Adrenal gland (tissue), 9 donors: ENCODE measurements at regions not wholly inside any gene's neighbourhood (a gene's known extent, or its start where the extent isn't known, plus 50 kb on each side); places are given as distances from the start of the nearest gene placed in this dataset.

Source experiments
- DNase-seq, 7 donors: peaks; one replicate each; pipeline ENCODE4 v3.0.0-alpha.2; 2019 to 2020
- H3K27ac ChIP-seq, 5 donors: fragments of 200-600 bp; sonication (generic) in 4 of 5; 1 replicate in 3 of 5; 2 replicates in 2 of 5; pipeline versions ENCODE4 v1.5.1 to v1.8.0; 2016 to 2020; ENCODE audit warnings: mild to moderate bottlenecking in 1 of 5
- H3K27me3 ChIP-seq: fragments of 200-600 bp; 2 replicates; pipeline ENCODE4 v1.8.0; 2021
- H3K36me3 ChIP-seq, 2 donors: fragments of 200-600 bp; replicated peaks in 1 of 2; 1 replicate in 1 of 2; 2 replicates in 1 of 2; pipeline versions ENCODE4 v1.5.1 to v1.8.0; 2018 to 2022
- H3K4me1 ChIP-seq, 2 donors: fragments of 200-600 bp; replicated peaks in 1 of 2; 1 replicate in 1 of 2; 2 replicates in 1 of 2; pipeline versions ENCODE4 v1.5.1 to v1.8.0; 2018 to 2021
- H3K4me3 ChIP-seq, 4 donors: fragments of 200-600 bp; sonication (generic) in 3 of 4; one replicate each; pipeline ENCODE4 v1.5.1; 2016 to 2018
- H3K9me3 ChIP-seq, 3 donors: fragments of 200-600 bp; sonication (generic) in 1 of 3; replicated peaks in 1 of 3; 1 replicate in 2 of 3; 2 replicates in 1 of 3; pipeline versions ENCODE4 v1.5.1 to v1.8.0; 2016 to 2021
- POLR2A ChIP-seq, 2 donors: fragments of 450-650 bp; IDR thresholded peaks; one replicate each; pipeline ENCODE4 v1.6.1; 2017; ENCODE audit warnings: antibody characterized with exemption in 2 of 2, mild to moderate bottlenecking in 2 of 2, moderate library complexity in 1 of 2
- WGBS, 4 donors: extraction: QIAGEN DNeasy Blood & Tissue Kit in 2 of 4; methylation state at CpG; one replicate each; pipeline versions ENCODE4 v1.1.5 to v1.1.7; 2013 to 2017; 5-methylcytosine and 5-hydroxymethylcytosine counted together
- intact Hi-C, 2 donors: fragments of 100-400 bp; cut with DNase I; formaldehyde crosslinking; loops; one replicate each; pipeline versions ENCODE4 v1.14.1 to v1.15.0; 2022 to 2023
- TF ChIP-seq, protein P1 (sequence below), 6 experiments: fragments of 450-650 bp in 4 of 6; fragments of 200-600 bp in 2 of 6; sonication (generic) in 1 of 6; IDR thresholded peaks; 1 replicate in 5 of 6; 2 replicates in 1 of 6; pipeline versions ENCODE4 v1.5.1 to v1.8.0; 2016 to 2021; ENCODE audit warnings: antibody characterized with exemption in 6 of 6, mild to moderate bottlenecking in 2 of 6, moderate library complexity in 1 of 6
- donor health status: healthy with polysubstance abuse.
- donor health status: Bipolar disorder and iron deficiency.
- donor health status: DM: yes; HTN: yes; CAD: no.
- donor health status: DM: no; HTN: no; CAD: no.
- donor health status: DM: no; HTN: no; CAD: no.

DNA sequence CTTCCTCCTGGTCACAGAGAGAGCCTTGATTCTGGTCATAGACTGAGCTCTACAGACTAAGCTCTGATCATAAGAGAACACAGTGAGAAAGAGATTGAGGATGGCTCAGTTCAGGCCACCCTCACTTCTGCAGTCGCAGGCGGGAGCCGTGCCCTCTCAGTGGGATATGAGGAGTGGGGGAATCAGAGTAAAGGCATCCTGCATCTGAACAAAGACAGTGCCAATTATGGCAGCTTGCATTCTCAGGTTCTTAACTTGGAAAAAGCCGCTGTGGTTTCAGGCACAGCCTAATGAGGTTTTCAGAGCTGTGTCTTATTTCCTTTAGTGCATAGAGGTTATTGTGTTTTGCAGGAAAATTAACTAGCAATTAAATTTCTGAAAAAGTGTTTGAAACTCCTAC lies 134.4 kb upstream of the NLRP1 start:
- H3K36me3 ChIP-seq = no peaks in the 10 kb centered on the region
- 84 to 87% (median 85%) methylated on average over 4 of the region's 4 CpGs for WGBS, 4 donors
- intact Hi-C loops = no loop called here
- no peak for TF ChIP-seq POLR2A (IDR thresholded peaks at IDR 0.05)
- TF ChIP-seq, protein P1, sequence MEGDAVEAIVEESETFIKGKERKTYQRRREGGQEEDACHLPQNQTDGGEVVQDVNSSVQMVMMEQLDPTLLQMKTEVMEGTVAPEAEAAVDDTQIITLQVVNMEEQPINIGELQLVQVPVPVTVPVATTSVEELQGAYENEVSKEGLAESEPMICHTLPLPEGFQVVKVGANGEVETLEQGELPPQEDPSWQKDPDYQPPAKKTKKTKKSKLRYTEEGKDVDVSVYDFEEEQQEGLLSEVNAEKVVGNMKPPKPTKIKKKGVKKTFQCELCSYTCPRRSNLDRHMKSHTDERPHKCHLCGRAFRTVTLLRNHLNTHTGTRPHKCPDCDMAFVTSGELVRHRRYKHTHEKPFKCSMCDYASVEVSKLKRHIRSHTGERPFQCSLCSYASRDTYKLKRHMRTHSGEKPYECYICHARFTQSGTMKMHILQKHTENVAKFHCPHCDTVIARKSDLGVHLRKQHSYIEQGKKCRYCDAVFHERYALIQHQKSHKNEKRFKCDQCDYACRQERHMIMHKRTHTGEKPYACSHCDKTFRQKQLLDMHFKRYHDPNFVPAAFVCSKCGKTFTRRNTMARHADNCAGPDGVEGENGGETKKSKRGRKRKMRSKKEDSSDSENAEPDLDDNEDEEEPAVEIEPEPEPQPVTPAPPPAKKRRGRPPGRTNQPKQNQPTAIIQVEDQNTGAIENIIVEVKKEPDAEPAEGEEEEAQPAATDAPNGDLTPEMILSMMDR (IDR thresholded peaks at IDR 0.05) = no peak
- no peak overlapping the region for H3K4me3 ChIP-seq
- H3K27ac ChIP-seq = no peak overlapping the region
- no peak for DNase-seq
- no peaks in the 10 kb centered on the region for H3K9me3 ChIP-seq
- H3K4me1 ChIP-seq = peaks cover 0 to 7% of the 10 kb centered on the region in 2 donors
- peaks cover 4% of the 10 kb centered on the region for H3K27me3 ChIP-seq

DNA sequence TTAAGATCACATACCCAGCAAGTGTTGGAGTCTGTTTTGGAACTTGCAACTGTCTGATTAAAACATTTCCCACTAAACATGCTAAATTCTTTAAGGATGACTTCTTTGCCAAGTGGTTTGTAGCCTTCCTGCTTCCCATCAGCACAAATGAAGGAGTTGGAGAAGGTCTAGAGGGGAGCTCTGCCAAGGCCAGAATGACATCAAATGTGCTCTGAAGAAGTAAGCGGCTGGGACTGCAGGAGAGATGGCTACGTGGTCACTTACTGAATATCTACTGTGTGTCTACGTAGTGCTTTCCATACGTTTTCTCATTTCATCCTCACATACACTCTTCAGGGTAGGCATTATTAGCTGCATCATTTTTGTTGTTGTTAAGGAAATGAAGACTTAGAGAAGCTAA lies 135.7 kb upstream of the NLRP1 start:
- no peaks in the 10 kb centered on the region for H3K36me3 ChIP-seq
- no peak for TF ChIP-seq POLR2A (IDR thresholded peaks at IDR 0.05)
- TF ChIP-seq, protein P1 (IDR thresholded peaks at IDR 0.05) = no peak
- H3K4me3 ChIP-seq = no peak overlapping the region
- DNase-seq = no peak
- no peak overlapping the region for H3K27ac ChIP-seq
- peaks cover 0 to 7% of the 10 kb centered on the region in 2 donors for H3K4me1 ChIP-seq
- no peaks in the 10 kb centered on the region for H3K9me3 ChIP-seq
- H3K27me3 ChIP-seq = no peaks in the 10 kb centered on the region
- 75 to 87% (median 84%) methylated on average over 4 of the region's 4 CpGs for WGBS, 4 donors
- intact Hi-C loops = no loop called here

- Histone ChIP-seq H3K36me3 (no peaks in the 10 kb centered on the region), H3K9me3 (no peaks in the 10 kb centered on the region), H3K27me3 (peaks cover 9% of the 10 kb centered on the region), H3K27ac (no peak overlapping the region), H3K4me3 (no peak overlapping the region), H3K4me1 (no peaks in the 10 kb centered on the region)
- no peak for DNase-seq
- 73 to 100% (median 82%) methylated on average over 1 to 6 of the region's 6 CpGs for WGBS, 4 donors
- intact Hi-C loops = no loop called here
- TF ChIP-seq, protein P1 (IDR thresholded peaks at IDR 0.05) = no peak
- TF ChIP-seq POLR2A (IDR thresholded peaks at IDR 0.05) = no peak
These were observed 146.1 kb upstream of the NLRP1 start for GRCh38 chr17:5730373-5730772.

- H3K27me3 ChIP-seq = no peaks in the 10 kb centered on the region
- no peaks in the 10 kb centered on the region for H3K4me1 ChIP-seq
- intact Hi-C loops = loop anchor here in 1 of 2 donors (10.0 kb wide), 1 partner anchor 64 kb away; no protein-coding TSS in a partner anchor
- no peak overlapping the region for H3K27ac ChIP-seq
- no peak overlapping the region for H3K4me3 ChIP-seq
- TF ChIP-seq, protein P1 (IDR thresholded peaks at IDR 0.05) = no peak
- no peak for TF ChIP-seq POLR2A (IDR thresholded peaks at IDR 0.05)
- no peak for DNase-seq
- no peaks in the 10 kb centered on the region for H3K36me3 ChIP-seq
- WGBS, 4 donors = 14 to 25% (median 19%) methylated on average over 1 of the region's 1 CpG
- no peaks in the 10 kb centered on the region for H3K9me3 ChIP-seq
These were observed 156.6 kb upstream of the NLRP1 start for GRCh38 chr17:5740937-5741336.
